ENCODE measurements at regions not wholly inside any gene's neighbourhood (a gene's known extent, or its start where the extent isn't known, plus 50 kb on each side); places are given as distances from the start of the nearest gene placed in this dataset.

GRCh38 chr6:127641905-127642304, 64.9 kb downstream of the C6orf58 start:
- ChIA-PET CTCF (interaction anchor here (0.6 to 3.3 kb wide), 16 partner anchors 13 to 1859 kb away, joined by 3 to 16 read pairs (median 4); partner anchors contain the start of gene MTCL3), POLR2A (interaction anchor here (0.6 kb wide), 1 partner anchor 462 kb away, joined by 5 read pairs; no protein-coding TSS in a partner anchor)
- Mint-ChIP-seq H3K4me3 (no peak overlapping the region), H3K27me3 (ENCODE audit: low read depth) (peaks cover 2% of the 10 kb centered on the region; the same call in 1 of the 2 replicates), H3K27ac (no peak overlapping the region), H3K9me3 (peaks cover 7% of the 10 kb centered on the region), H3K36me3 (no peaks in the 10 kb centered on the region), H3K4me1 (no peaks in the 10 kb centered on the region)
- DNase-seq (ENCODE audit: low spot score) (peak; percentile 31), ATAC-seq (peak; percentile 99)
- TF ChIP-seq CTCF (IDR thresholded peaks at IDR 0.05) (peak; percentile 64), NR2C2 (CRISPR knock-in tag; IDR thresholded peaks at IDR 0.05) (no peak)
